Lower leg skin (tissue), 3 donors: ENCODE measurements at regions not wholly inside any gene's neighbourhood (a gene's known extent, or its start where the extent isn't known, plus 50 kb on each side); places are given as distances from the start of the nearest gene placed in this dataset.

ENCODE experiments used
- POLR2A ChIP-seq, 2 donors: fragments of 450-650 bp; IDR thresholded peaks; one replicate each; pipeline ENCODE4 v1.6.1; 2016 to 2017; ENCODE audit warnings: antibody characterized with exemption in 2 of 2, mild to moderate bottlenecking in 1 of 2, moderate library complexity in 1 of 2
- TF ChIP-seq, protein P1 (sequence below), 3 donors: fragments of 450-650 bp; IDR thresholded peaks; one replicate each; pipeline ENCODE4 v1.5.1; 2016; ENCODE audit warnings: antibody characterized with exemption in 3 of 3, mild to moderate bottlenecking in 3 of 3, moderate library complexity in 2 of 3

DNA sequence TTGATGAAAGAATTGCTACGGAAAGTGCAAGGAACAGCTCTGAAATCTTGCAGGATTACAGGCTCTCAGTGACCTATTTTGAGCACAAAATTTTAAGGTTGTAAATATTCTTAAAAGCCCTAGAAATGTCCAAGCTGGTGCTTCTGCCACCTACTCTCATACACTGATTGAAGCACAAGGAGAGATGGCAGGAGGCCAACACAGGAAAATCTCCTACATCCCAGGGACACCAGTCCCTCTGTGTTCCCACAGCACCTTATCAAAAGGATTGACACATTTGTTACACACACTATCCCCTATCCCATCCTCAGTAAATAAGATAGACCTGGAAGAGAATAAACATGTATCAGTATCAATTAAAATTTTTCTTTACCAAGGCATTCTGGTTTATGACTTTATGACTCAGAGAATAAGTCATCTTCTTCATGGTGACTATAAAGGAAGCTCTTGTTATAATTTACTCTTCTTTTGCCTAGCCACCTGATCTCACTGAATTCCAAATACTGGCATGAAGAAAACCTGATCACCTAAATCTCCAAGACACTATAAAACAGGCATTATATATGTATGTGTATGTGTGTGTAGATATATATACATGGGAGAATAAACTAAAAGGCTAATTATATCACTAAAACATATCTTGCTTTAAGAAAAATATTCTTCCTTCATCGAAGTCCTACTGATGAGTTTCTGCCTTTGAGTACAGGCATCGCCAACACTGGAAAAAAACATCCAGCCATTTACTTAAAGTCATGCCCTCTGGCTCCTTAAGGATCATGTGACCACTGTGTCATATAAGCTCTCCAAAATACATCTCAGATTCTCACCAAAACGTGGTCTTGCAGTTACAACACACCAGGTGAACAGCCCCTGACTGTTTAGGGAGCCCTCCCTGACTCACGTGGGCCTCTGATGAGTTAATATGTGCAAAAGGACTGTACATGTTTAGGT, 208.1 kb upstream of the NR2F2 start:
- TF ChIP-seq POLR2A (IDR thresholded peaks at IDR 0.05), result no peak
- TF ChIP-seq, protein P1, sequence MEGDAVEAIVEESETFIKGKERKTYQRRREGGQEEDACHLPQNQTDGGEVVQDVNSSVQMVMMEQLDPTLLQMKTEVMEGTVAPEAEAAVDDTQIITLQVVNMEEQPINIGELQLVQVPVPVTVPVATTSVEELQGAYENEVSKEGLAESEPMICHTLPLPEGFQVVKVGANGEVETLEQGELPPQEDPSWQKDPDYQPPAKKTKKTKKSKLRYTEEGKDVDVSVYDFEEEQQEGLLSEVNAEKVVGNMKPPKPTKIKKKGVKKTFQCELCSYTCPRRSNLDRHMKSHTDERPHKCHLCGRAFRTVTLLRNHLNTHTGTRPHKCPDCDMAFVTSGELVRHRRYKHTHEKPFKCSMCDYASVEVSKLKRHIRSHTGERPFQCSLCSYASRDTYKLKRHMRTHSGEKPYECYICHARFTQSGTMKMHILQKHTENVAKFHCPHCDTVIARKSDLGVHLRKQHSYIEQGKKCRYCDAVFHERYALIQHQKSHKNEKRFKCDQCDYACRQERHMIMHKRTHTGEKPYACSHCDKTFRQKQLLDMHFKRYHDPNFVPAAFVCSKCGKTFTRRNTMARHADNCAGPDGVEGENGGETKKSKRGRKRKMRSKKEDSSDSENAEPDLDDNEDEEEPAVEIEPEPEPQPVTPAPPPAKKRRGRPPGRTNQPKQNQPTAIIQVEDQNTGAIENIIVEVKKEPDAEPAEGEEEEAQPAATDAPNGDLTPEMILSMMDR (IDR thresholded peaks at IDR 0.05), result no peak
